Jurkat, Clone E6-1 (cell line): ENCODE measurements at regions not wholly inside any gene's neighbourhood (a gene's known extent, or its start where the extent isn't known, plus 50 kb on each side); places are given as distances from the start of the nearest gene placed in this dataset.
"Not testable (repeated sequence)": the region's sequence is repeated elsewhere in the genome, so short reads cannot be mapped to it uniquely, and the experiment has no call there.

ENCODE experiments used
- DNase-seq: peaks from one replicate; pipeline ENCODE4 v3.0.0-alpha.2; 2011; ENCODE audit warnings: low read depth, low spot score
- H3K4me3 ChIP-seq: 2 replicates; pipeline ENCODE4 v1.5.1; 2011; ENCODE audit warnings: mild to moderate bottlenecking, low read length, control low read depth, moderate library complexity

GRCh38 chr20:30621346-30621745 is 636.1 kb upstream of the DEFB115 start:
- not testable (repeated sequence) for H3K4me3 ChIP-seq, DNase-seq

- not testable (repeated sequence) for DNase-seq, H3K4me3 ChIP-seq
These were observed 633.2 kb upstream of the DEFB115 start for GRCh38 chr20:30624310-30624709.

- DNase-seq, H3K4me3 ChIP-seq: not testable (repeated sequence)
These were observed 628.1 kb upstream of the DEFB115 start for GRCh38 chr20:30629376-30629775.

GRCh38 chr20:30630761-30631160 is 626.7 kb upstream of the DEFB115 start:
- no peak for DNase-seq
- H3K4me3 ChIP-seq = no peak overlapping the region

DNA sequence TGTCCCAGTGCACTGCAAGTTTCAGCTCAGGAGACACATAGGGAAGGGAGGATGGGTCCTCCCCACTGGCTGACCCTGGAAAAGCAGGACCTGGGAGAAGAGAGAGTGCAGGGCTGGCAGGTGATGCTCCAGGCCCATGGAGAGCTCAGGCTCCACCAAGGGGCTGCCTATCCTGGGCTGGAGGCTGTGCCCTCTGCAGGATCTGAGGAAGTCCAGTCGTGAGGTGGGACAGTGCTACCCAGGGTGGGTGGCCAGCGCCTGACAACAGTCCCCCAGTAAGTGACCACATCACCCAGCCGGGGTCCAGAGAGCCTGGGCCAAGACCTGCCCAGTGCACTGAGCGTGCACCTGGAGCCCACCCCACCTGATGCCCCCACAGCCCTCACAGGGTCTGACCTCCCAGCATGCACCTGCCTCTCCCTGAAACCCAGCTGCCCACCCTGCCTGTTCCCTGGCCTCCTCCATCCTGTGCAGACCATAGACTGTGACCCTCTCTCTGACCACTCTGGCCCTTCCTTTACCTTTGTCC is 626.1 kb upstream of the DEFB115 start:
- DNase-seq, H3K4me3 ChIP-seq: not testable (repeated sequence)

GRCh38 chr20:30632773-30633172 is 624.7 kb upstream of the DEFB115 start:
- DNase-seq, H3K4me3 ChIP-seq: not testable (repeated sequence)

DNA sequence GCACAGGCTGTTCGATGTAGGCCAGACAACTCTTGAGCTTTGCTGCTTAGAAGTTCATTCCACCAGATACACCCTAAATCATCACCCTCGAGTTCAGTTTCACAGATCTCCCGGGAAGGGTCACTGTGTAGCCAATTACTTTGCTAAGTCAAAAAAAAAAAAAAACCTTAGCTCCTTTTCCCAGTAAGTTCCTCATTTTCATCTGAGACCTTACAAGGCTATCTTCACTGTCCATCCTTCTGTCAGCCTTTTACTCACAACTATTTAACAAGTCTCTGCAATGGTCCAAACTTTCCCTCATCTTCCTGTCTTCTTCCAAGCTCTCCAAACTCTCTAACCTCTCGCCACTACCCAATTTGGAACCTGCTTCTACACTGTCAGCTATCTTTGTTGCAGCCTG is 615.9 kb upstream of the DEFB115 start:
- H3K4me3 ChIP-seq, DNase-seq: not testable (repeated sequence)

DNA sequence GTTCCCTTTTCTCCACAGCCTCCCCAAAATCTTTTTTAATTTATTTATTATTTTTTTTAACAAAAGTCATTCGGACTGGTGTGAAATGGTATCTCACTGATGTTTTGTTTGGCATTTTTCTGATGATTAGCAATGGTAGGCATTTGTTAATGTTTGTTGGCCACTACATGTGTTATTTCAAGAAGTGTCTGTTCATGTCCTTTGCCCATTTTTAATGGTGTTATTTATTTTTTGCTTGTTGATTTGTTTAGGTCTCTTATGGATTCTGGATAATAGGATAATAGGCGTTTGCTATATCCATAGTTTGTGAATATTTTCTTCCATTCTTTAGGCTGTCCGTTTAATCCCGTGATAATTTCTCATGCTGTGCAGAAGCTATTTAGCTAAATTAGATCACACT is 596.5 kb upstream of the DEFB115 start:
- H3K4me3 ChIP-seq, DNase-seq: not testable (repeated sequence)

- not testable (repeated sequence) for H3K4me3 ChIP-seq, DNase-seq
These were observed 589.0 kb upstream of the DEFB115 start for GRCh38 chr20:30668418-30668817.

DNA sequence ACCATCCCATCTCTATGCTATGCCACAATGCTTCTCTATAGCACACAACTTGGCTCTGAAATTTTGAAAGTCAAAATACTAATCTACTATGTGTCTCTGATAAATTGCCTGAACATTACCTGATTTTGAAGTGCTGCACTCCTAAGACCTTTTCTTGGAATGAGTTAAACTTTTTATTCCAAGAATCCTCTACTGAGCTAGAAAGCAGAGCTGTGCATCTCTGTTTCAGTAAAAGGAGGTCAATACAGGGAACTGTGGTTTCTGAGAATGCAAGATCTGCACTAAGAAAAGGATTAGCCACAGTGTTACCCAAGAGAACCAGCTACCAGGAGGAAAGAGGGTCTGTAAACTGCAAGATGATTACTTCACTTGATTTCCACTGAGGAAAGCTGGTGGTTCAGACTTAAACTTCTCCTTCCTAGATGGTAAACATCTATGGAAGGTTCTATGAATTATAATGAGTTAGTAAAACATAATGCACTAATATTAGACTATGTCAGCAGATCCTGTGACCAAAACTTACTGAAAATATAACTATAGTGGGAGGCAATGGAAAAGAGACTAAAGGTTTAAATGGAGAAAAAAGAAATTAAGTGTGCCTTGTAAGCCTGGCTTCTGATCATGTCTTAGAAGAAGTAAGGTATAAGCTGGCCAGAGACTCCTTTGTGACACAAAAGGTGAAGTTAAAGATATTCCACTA is 588.0 kb upstream of the DEFB115 start:
- not testable (repeated sequence) for H3K4me3 ChIP-seq, DNase-seq

DNA sequence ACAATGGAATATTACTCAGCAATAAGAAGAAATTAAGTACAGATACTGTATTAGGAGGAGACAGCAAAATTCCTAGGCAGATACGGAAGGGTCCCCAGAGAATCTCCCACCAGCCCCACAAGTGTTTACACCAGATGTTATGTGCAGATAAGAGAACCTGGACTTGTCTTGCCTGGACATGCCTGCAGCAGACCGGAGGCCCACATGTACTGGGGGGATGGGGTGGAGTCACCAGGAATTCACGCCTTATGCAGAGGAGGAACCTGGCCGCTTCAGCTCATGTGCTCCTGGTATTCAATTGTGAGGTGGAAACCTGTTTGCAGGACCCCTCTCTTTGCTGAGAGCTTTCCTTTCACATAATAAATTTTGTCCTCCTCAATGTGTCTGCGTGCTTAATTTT is 586.3 kb upstream of the DEFB115 start:
- DNase-seq, H3K4me3 ChIP-seq: not testable (repeated sequence)

DNA sequence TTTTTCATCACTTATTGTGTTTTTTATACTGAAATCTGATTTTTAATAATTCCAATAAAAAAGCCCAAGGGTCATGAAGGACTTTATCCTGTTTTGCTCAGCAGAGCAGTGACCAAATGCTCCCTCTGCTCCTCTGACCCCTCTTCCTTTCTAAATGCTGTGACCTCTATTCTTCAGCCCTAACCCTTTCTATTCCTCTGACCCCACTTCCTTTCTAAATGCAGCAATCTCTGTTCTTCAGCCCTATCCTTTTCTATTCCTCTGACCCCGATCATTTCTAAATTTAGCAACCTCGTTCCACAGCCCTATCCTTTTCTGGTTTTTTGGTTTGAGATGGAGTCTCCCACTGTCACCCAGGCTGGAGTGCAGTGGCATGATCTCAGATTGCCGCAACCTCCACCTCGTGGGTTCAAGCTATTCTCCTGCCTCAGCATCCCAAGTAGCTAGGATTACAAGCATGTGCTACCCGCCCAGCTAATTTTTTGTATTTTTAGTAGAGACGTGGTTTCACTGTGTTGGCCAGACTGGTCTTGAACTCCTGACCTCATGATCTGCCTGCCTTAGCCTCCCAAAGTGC is 581.4 kb upstream of the DEFB115 start:
- not testable (repeated sequence) for DNase-seq, H3K4me3 ChIP-seq

DNA sequence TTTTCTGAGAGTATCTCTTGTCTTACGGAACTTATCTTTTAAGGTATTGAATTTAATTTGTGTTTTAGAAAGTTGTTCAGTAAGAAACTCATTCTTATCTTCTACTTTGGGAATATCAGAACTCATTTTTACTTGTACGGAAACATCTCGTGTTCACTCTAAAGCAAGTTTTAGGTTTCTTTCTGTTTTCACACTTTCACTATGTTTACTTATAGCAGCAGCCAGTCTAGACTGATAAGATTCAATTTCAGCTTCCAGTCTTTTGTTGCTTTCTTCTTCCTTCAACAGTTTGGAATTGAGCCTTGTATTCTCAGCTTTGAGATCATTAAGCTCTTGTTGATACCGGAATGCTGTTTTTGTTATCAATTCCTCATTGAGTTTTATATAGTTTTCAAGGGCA is 575.2 kb upstream of the DEFB115 start:
- not testable (repeated sequence) for H3K4me3 ChIP-seq, DNase-seq

DNA sequence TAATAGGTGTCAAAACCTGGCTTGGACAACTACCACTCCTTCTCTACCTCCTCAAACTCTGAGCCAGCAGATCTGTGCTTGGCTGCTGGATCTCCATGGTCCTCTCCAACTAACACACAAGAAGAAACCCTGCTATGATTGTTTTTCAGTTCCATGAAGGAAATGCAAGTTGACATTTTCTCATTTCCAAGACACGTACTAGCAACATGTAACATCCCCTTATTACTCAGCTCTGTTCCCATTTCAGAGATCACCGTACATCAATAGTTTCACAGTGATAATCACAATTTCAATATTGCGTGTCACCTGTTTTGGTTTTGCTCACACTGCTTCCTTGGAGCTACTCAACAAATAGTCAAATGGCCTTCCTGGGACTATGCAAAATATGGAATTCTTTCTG is 544.6 kb upstream of the DEFB115 start:
- H3K4me3 ChIP-seq, DNase-seq: not testable (repeated sequence)

GRCh38 chr20:30719415-30720199 is 537.9 kb upstream of the DEFB115 start:
- not testable (repeated sequence) for DNase-seq

DNA sequence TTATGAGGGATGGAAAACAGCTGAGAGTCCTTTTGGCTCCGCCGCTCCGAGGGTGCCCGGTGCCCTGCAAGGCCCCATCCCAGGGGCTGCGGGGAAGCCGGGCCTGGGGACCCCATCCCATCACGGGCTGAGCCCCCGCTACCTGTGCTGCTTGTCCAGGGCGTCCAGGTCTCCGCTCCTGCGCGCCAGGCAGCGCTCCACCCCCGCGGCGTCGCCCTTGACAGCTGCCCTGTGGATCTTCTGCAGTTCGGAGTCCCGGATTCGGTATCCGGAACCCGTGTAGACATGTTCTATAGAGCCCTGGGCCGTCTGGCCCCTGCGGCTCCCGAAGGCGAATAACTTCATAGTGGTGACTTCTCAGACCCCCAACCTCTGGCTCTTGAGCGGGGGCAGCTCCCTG is 534.0 kb upstream of the DEFB115 start:
- peak overlapping the region; percentile 48 for H3K4me3 ChIP-seq
- DNase-seq = not testable (repeated sequence)

More at GRCh38 chr20:30719415-30720199, 537.9 kb upstream of the DEFB115 start:
- H3K4me3 ChIP-seq = not testable (repeated sequence)

GRCh38 chr20:30723934-30724687 is 533.4 kb upstream of the DEFB115 start:
- H3K4me3 ChIP-seq = peak overlapping the region; percentile 48
- peak; percentile 28 for DNase-seq

DNA sequence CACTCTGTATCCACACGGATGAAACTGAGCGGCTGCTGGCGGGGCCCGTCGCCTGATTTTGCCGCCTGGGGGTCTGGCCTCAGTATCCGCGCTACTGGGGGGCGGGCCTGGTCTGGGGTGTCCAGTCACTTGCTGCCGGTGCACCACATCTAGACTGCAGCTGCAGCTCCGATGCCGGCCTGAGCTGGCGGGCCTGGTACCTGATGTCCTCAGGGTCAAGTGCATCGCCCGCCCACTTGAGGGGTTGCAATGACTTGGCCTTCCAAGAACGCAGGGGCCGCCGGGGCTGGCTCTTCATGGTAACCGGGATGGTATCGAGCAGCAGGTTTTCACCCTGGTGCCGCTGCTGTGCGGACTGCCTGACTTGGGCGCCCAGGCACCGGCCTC is 532.8 kb upstream of the DEFB115 start:
- DNase-seq, H3K4me3 ChIP-seq: not testable (repeated sequence)

GRCh38 chr20:30725188-30725587 is 532.3 kb upstream of the DEFB115 start:
- H3K4me3 ChIP-seq = not testable (repeated sequence)

More at GRCh38 chr20:30725188-30725587, 532.3 kb upstream of the DEFB115 start:
- not testable (repeated sequence) for DNase-seq
